D721Med (cell line): ENCODE measurements at regions not wholly inside any gene's neighbourhood (a gene's known extent, or its start where the extent isn't known, plus 50 kb on each side); places are given as distances from the start of the nearest gene placed in this dataset.
"Not testable (repeated sequence)": the region's sequence is repeated elsewhere in the genome, so short reads cannot be mapped to it uniquely, and the experiment has no call there.

ENCODE experiments used
- DNase-seq: peaks from one replicate; pipeline ENCODE4 v3.0.0; 2011; ENCODE audit warnings: low spot score; ENCODE audit not compliant: insufficient read length
- FAIRE-seq: peaks from 2 replicates; lab custom pipeline; 2011; peaks lifted over from hg19 to GRCh38; lab: Jason Lieb, UNC
- CTCF ChIP-seq: IDR thresholded peaks from 2 replicates; pipeline ENCODE4 v1.5.1; 2012; ENCODE audit warnings: mild to moderate bottlenecking, control low read depth; ENCODE audit not compliant: insufficient read depth; ENCODE audit errors: missing control alignments

- DNase-seq (no peak), FAIRE-seq (no peak)
- TF ChIP-seq CTCF, result no peak
These were observed 161.3 kb upstream of the EYA4 start for GRCh38 chr6:133079901-133080300.

GRCh38 chr6:133083248-133083967, 157.7 kb upstream of the EYA4 start:
- FAIRE-seq (no peak), DNase-seq (no peak)
- no peak for TF ChIP-seq CTCF

- TF ChIP-seq CTCF, result no peak
- no peak for DNase-seq
- no peak for FAIRE-seq
These were observed 155.7 kb upstream of the EYA4 start for GRCh38 chr6:133085471-133085870.

GRCh38 chr6:133085896-133086295, 155.3 kb upstream of the EYA4 start:
- DNase-seq (no peak), FAIRE-seq (no peak)
- no peak for TF ChIP-seq CTCF

GRCh38 chr6:133088931-133089695, 152.0 kb upstream of the EYA4 start:
- TF ChIP-seq CTCF, result no peak
- DNase-seq, result no peak
- FAIRE-seq, result no peak

- DNase-seq (no peak), FAIRE-seq (no peak)
- no peak for TF ChIP-seq CTCF
These were observed 149.0 kb upstream of the EYA4 start for GRCh38 chr6:133092199-133092598.

GRCh38 chr6:133092771-133093170, 148.4 kb upstream of the EYA4 start:
- no peak for TF ChIP-seq CTCF
- FAIRE-seq, result no peak
- no peak for DNase-seq

- DNase-seq, FAIRE-seq: not testable (repeated sequence)
These were observed 147.9 kb upstream of the EYA4 start for GRCh38 chr6:133093211-133093610.
